Erythroblast (primary cell): ENCODE measurements at regions not wholly inside any gene's neighbourhood (a gene's known extent, or its start where the extent isn't known, plus 50 kb on each side); places are given as distances from the start of the nearest gene placed in this dataset.

Experiments used
- GATA1 ChIP-seq: IDR thresholded peaks from 2 replicates; pipeline ENCODE4 v1.6.1; 2011; ENCODE audit warnings: low read depth, mild to moderate bottlenecking, control low read depth, low read length, moderate library complexity
- POLR2A ChIP-seq: IDR thresholded peaks from 2 replicates; pipeline ENCODE4 v1.6.1; 2011; ENCODE audit warnings: mild to moderate bottlenecking, low read length

DNA sequence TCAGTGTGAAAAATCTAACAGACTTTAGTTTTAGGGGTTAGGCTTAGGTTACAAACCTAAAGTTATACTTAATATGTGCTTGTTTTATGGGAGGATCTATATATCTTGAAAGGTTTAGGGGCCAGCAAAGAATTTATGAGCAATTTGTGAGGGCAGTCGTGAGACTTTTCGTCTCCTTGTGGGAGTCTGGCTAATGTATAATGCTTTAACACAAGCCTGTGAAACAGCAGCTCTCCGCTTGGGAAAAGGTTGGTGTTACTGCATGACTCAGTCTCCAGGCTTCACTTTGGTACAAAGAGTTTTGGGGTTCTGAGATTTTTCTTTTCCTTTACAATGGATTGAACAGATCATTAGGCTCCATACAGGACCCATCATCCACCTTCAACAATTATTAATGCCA is 79.0 kb upstream of the MFGE8 start:
- TF ChIP-seq POLR2A (no peak), GATA1 (no peak)
